IMR-90 (cell line): ENCODE measurements at regions not wholly inside any gene's neighbourhood (a gene's known extent, or its start where the extent isn't known, plus 50 kb on each side); places are given as distances from the start of the nearest gene placed in this dataset.

Experiments
- ATAC-seq: fragments of 200-7000 bp; cut with Tn5 transposase; 2 replicates; pipeline ENCODE4 v1.9.1; 2020; ENCODE audit warnings: low read depth, mild to moderate bottlenecking, moderate library complexity
- BruUV-seq: library from RNA; stranded (reverse); fragments of 400-500 nt; replicated peaks from 2 replicates; lab custom pipeline; 2021; lab: Mats Ljungman, UMichigan
- CTCF ChIA-PET: fragments of 300-600 bp; formaldehyde crosslinking; extraction: SDS; loops from one replicate; lab custom pipeline; 2021; ENCODE audit warnings: antibody characterized with exemption; lab: Yijun Ruan, JAX
- POLR2A ChIA-PET: fragments of 300-600 bp; sonication (Branson Sonifier 250); formaldehyde crosslinking; loops from one replicate; lab custom pipeline; 2022; ENCODE audit warnings: antibody characterized with exemption; ENCODE audit not compliant: unreplicated experiment; lab: Charles Lee
- DNase-seq: peaks from one replicate; pipeline ENCODE4 v3.0.0; 2013
- H2AFZ ChIP-seq: replicated peaks from 2 replicates; pipeline ENCODE3; 2013; ENCODE audit warnings: low read length, mild to moderate bottlenecking; ENCODE audit not compliant: poor library complexity
- H2AK5ac ChIP-seq: 2 replicates; pipeline ENCODE4 v1.6.1; 2013; ENCODE audit warnings: low read depth, low read length, inconsistent platforms
- H2AK9ac ChIP-seq: replicated peaks from 2 replicates; pipeline ENCODE3; 2013; ENCODE audit warnings: mild to moderate bottlenecking, low read depth, low read length, moderate library complexity; ENCODE audit not compliant: poor library complexity
- H2BK120ac ChIP-seq: 2 replicates; pipeline ENCODE4 v1.6.1; 2013; ENCODE audit warnings: low read depth, low read length, inconsistent platforms
- H2BK15ac ChIP-seq: 3 replicates; pipeline ENCODE4 v1.6.1; 2013; ENCODE audit warnings: low read depth, low read length, inconsistent platforms
- H2BK20ac ChIP-seq: 2 replicates; pipeline ENCODE4 v1.6.1; 2013; ENCODE audit warnings: low read depth, mild to moderate bottlenecking, inconsistent platforms, low read length, moderate library complexity
- H2BK5ac ChIP-seq: 2 replicates; pipeline ENCODE4 v1.6.1; 2013; ENCODE audit warnings: mild to moderate bottlenecking, low read depth, low read length, inconsistent platforms; ENCODE audit not compliant: poor library complexity, severe bottlenecking
- H3K14ac ChIP-seq: replicated peaks from 2 replicates; pipeline ENCODE4 v1.6.1; 2013; ENCODE audit warnings: low read depth, low read length, inconsistent platforms
- H3K18ac ChIP-seq: 2 replicates; pipeline ENCODE4 v1.6.1; 2013; ENCODE audit warnings: low read depth, low read length, control low read depth
- H3K23ac ChIP-seq: 2 replicates; pipeline ENCODE4 v1.6.1; 2013; ENCODE audit warnings: low read depth, low read length, inconsistent platforms
- H3K27ac ChIP-seq: 2 replicates; pipeline ENCODE4 v1.5.1; 2013; ENCODE audit warnings: mild to moderate bottlenecking, control low read depth, low read length; ENCODE audit not compliant: insufficient read depth
- H3K27me3 ChIP-seq: 2 replicates; pipeline ENCODE4 v1.6.1; 2013; ENCODE audit warnings: low read length; ENCODE audit not compliant: control insufficient read depth, insufficient read depth
- H3K36me3 ChIP-seq: 2 replicates; pipeline ENCODE4 v1.6.1; 2013; ENCODE audit warnings: low read length, mixed read lengths; ENCODE audit not compliant: control insufficient read depth, insufficient read depth
- H3K4ac ChIP-seq: 2 replicates; pipeline ENCODE4 v1.6.1; 2013; ENCODE audit warnings: low read depth, low read length, inconsistent platforms
- H3K4me1 ChIP-seq: 2 replicates; pipeline ENCODE4 v1.6.1; 2013; ENCODE audit warnings: low read length, mixed read lengths; ENCODE audit not compliant: control insufficient read depth, insufficient read depth
- H3K4me2 ChIP-seq: 2 replicates; pipeline ENCODE4 v1.6.1; 2013; ENCODE audit warnings: low read depth, mild to moderate bottlenecking, control low read depth, low read length, moderate library complexity
- H3K4me3 ChIP-seq: 2 replicates; pipeline ENCODE4 v1.5.1; 2013; ENCODE audit warnings: low read depth, mild to moderate bottlenecking, control low read depth, low read length, moderate library complexity; ENCODE audit not compliant: insufficient read depth
- H3K56ac ChIP-seq: 2 replicates; pipeline ENCODE4 v1.6.1; 2013; ENCODE audit warnings: low read length, inconsistent platforms; ENCODE audit not compliant: insufficient read depth; ENCODE audit errors: extremely low read depth
- H3K79me1 ChIP-seq, 2 experiments: 2 replicates each; pipeline ENCODE4 v1.6.1; 2013; ENCODE audit warnings: low read length in 2 of 2, inconsistent platforms in 1 of 2, low read depth in 1 of 2
- H3K9ac ChIP-seq: 2 replicates; pipeline ENCODE4 v1.6.1; 2013; ENCODE audit warnings: low read depth, low read length, control low read depth
- H3K9me1 ChIP-seq: 2 replicates; pipeline ENCODE4 v1.6.1; 2013; ENCODE audit warnings: low read length, inconsistent platforms; ENCODE audit not compliant: insufficient read depth
- H3K9me3 ChIP-seq: 2 replicates; pipeline ENCODE4 v1.6.1; 2013; ENCODE audit warnings: low read length; ENCODE audit not compliant: control insufficient read depth, insufficient read depth
- H4K20me1 ChIP-seq: 2 replicates; pipeline ENCODE4 v1.6.1; 2013; ENCODE audit warnings: low read length, inconsistent platforms; ENCODE audit not compliant: insufficient read depth
- H4K5ac ChIP-seq: 2 replicates; pipeline ENCODE4 v1.6.1; 2013; ENCODE audit warnings: mild to moderate bottlenecking, low read depth, low read length, control low read depth
- H4K8ac ChIP-seq, 2 experiments: 2 replicates each; pipeline ENCODE4 v1.6.1; 2013; ENCODE audit warnings: low read depth in 2 of 2, low read length in 2 of 2, control low read depth in 1 of 2, inconsistent platforms in 1 of 2
- H4K91ac ChIP-seq: 2 replicates; pipeline ENCODE4 v1.6.1; 2013; ENCODE audit warnings: low read depth, low read length, inconsistent platforms; ENCODE audit not compliant: insufficient read depth
- BHLHE40 ChIP-seq: fragments of 150-350 bp; IDR thresholded peaks from 2 replicates; pipeline ENCODE4 v1.6.1; 2016; ENCODE audit warnings: mild to moderate bottlenecking, low read depth, low read length
- CEBPB ChIP-seq: IDR thresholded peaks from 2 replicates; pipeline ENCODE4 v1.6.1; 2012; ENCODE audit warnings: low read depth, low read length, improper control_type of control experiment
- FOS ChIP-seq: fragments of 150-350 bp; IDR thresholded peaks from 2 replicates; pipeline ENCODE4 v1.6.1; 2016; ENCODE audit warnings: low read depth, low read length
- MAZ ChIP-seq: IDR thresholded peaks from 2 replicates; pipeline ENCODE4 v1.6.1; 2012; ENCODE audit warnings: low read depth, mild to moderate bottlenecking, low read length, improper control_type of control experiment, moderate library complexity, borderline replicate concordance
- MXI1 ChIP-seq: IDR thresholded peaks from 2 replicates; pipeline ENCODE4 v1.6.1; 2012; ENCODE audit warnings: low read depth, mild to moderate bottlenecking, low read length, moderate library complexity, borderline replicate concordance
- POLR2A ChIP-seq: IDR thresholded peaks from 2 replicates; pipeline ENCODE4 v1.6.1; 2012; ENCODE audit warnings: mild to moderate bottlenecking, low read depth, low read length
- RAD21 ChIP-seq: IDR thresholded peaks from 2 replicates; pipeline ENCODE4 v1.6.1; 2012; ENCODE audit warnings: low read length, improper control_type of control experiment
- USF2 ChIP-seq: fragments of 150-350 bp; IDR thresholded peaks from 2 replicates; pipeline ENCODE4 v1.6.1; 2017; ENCODE audit warnings: mild to moderate bottlenecking, antibody characterized with exemption, low read length, low read depth
- WGBS, 2 experiments: methylation state at CpG; one replicate each; pipeline versions ENCODE4 v1.1.5 to v1.1.7; 2013; ENCODE audit warnings: missing lambda C conversion rate in 2 of 2; ENCODE audit not compliant: insufficient read length in 1 of 2; ENCODE audit errors: extremely low coverage in 2 of 2; 5-methylcytosine and 5-hydroxymethylcytosine counted together
- dilution Hi-C: fragments of 300-500 bp; cut with HindIII; formaldehyde crosslinking; loops from one replicate; pipeline ENCODE4 v1.14.3; 2018; ENCODE audit warnings: low sequenced_read_pairs; ENCODE audit not compliant: unreplicated experiment
- in situ Hi-C: fragments of 300-500 bp; cut with MboI; formaldehyde crosslinking; loops from 3 replicates; pipeline ENCODE4 v1.14.3; 2019; ENCODE audit warnings: low sequenced_read_pairs, inconsistent platforms, mixed read lengths
- intact Hi-C: fragments of 100-400 bp; cut with micrococcal nuclease; formaldehyde crosslinking; loops from 2 replicates; pipeline ENCODE4 v1.10.0; 2022
- TF ChIP-seq, protein P1 (sequence below): conservative IDR thresholded peaks from 2 replicates; pipeline ENCODE4 v1.5.1; 2012; ENCODE audit warnings: mild to moderate bottlenecking, low read depth, low read length, improper control_type of control experiment

DNA sequence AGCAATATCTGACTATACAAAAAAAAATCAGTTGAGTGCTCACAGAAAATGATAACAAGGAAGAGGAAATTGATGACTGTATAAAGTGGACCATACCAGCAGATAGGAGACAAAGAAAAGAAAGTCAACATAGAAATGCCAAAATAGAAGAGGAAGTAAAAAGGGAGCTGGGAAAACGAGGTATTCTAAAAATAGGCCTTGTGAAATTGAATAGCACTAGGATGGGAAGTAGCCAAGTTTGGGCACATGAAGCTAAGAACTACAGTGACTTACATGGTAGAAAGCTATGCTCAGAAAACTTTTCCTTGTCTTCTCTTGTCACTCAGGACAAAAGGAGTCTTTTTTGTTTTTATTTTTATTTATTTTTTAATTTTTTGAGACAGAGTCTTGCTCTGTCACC lies 76.2 kb upstream of the APBB1IP start:
- Histone ChIP-seq H2AK5ac (no peak overlapping the region), H4K8ac (no peak overlapping the region), H2BK5ac (no peak overlapping the region), H3K18ac (no peak overlapping the region), H3K9me3 (peaks cover 8% of the 10 kb centered on the region), H3K27ac (no peak overlapping the region), H2BK20ac (no peak overlapping the region), H3K23ac (no peak overlapping the region), H2BK120ac (no peak overlapping the region), H3K36me3 (no peaks in the 10 kb centered on the region), H3K79me1 (no peaks in the 10 kb centered on the region), H3K4ac (no peak overlapping the region), H3K9ac (no peak overlapping the region), H3K9me1 (no peaks in the 10 kb centered on the region), H2AFZ (no peak overlapping the region), H2AK9ac (no peak overlapping the region), H3K14ac (no peak overlapping the region), H3K4me2 (no peak overlapping the region), H4K20me1 (no peaks in the 10 kb centered on the region), H3K4me1 (no peaks in the 10 kb centered on the region), H2BK15ac (no peak overlapping the region), H4K91ac (no peak overlapping the region), H3K27me3 (no peaks in the 10 kb centered on the region), H3K56ac (no peak overlapping the region), H3K4me3 (no peak overlapping the region), H4K5ac (no peak overlapping the region)
- DNase-seq: no peak
- intact Hi-C loops: no loop called here
- ChIA-PET CTCF (no interaction called here), POLR2A (no interaction called here)
- BruUV-seq: no TSS peak
- in situ Hi-C loops: no loop called here
- TF ChIP-seq, protein P1, sequence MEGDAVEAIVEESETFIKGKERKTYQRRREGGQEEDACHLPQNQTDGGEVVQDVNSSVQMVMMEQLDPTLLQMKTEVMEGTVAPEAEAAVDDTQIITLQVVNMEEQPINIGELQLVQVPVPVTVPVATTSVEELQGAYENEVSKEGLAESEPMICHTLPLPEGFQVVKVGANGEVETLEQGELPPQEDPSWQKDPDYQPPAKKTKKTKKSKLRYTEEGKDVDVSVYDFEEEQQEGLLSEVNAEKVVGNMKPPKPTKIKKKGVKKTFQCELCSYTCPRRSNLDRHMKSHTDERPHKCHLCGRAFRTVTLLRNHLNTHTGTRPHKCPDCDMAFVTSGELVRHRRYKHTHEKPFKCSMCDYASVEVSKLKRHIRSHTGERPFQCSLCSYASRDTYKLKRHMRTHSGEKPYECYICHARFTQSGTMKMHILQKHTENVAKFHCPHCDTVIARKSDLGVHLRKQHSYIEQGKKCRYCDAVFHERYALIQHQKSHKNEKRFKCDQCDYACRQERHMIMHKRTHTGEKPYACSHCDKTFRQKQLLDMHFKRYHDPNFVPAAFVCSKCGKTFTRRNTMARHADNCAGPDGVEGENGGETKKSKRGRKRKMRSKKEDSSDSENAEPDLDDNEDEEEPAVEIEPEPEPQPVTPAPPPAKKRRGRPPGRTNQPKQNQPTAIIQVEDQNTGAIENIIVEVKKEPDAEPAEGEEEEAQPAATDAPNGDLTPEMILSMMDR: no peak
- TF ChIP-seq MXI1: no peak
- TF ChIP-seq POLR2A: no peak
- no peak for TF ChIP-seq CEBPB
- no peak for TF ChIP-seq RAD21
- TF ChIP-seq FOS: no peak
- TF ChIP-seq MAZ: no peak
- TF ChIP-seq BHLHE40: no peak
- no peak for TF ChIP-seq USF2
- dilution Hi-C loops: no loop called here
- no peak for ATAC-seq
- 0% methylated on average over 1 of the region's 1 CpG; no CpG with 5 or more reads in 1 of the 2 experiments for WGBS, 2 experiments
